Naive thymus-derived CD4-positive, alpha-beta T cell (primary cell): ENCODE measurements at regions not wholly inside any gene's neighbourhood (a gene's known extent, or its start where the extent isn't known, plus 50 kb on each side); places are given as distances from the start of the nearest gene placed in this dataset.

Experiments used
- ATAC-seq: fragments of 150-1000 bp; cut with Tn5 transposase; 2 replicates; pipeline ENCODE4 v1.10.0; 2021; ENCODE audit warnings: mild to moderate bottlenecking, moderate library complexity
- CTCF ChIA-PET: fragments of 350-600 bp; sonication (Branson Sonifier 250); formaldehyde crosslinking; loops from one replicate; lab custom pipeline; 2021; ENCODE audit warnings: antibody characterized with exemption; lab: Charles Lee
- POLR2A ChIA-PET: fragments of 350-600 bp; sonication (Branson Sonifier 250); formaldehyde crosslinking; loops from one replicate; lab custom pipeline; 2021; ENCODE audit warnings: antibody characterized with exemption, inconsistent platforms; lab: Charles Lee
- DNase-seq, 9 donors: peaks; one replicate each; pipeline versions ENCODE4 v3.0.0 to v3.0.0-alpha.2; 2020 to 2022; ENCODE audit warnings: mixed read lengths in 1 of 9
- H3K27ac ChIP-seq: one replicate; pipeline ENCODE4 v1.7.0; 2013; ENCODE audit warnings: mild to moderate bottlenecking, low read depth, low read length, moderate library complexity
- H3K27me3 ChIP-seq, 2 donors: one replicate each; pipeline ENCODE4 v1.7.0; 2013; ENCODE audit warnings: low read length in 2 of 2, mild to moderate bottlenecking in 2 of 2, moderate library complexity in 2 of 2; ENCODE audit not compliant: control insufficient read depth in 2 of 2, insufficient read depth in 2 of 2
- H3K36me3 ChIP-seq, 3 experiments: 1 replicate in 2 of 3; 2 replicates in 1 of 3; pipeline ENCODE4 v1.7.0; 2013; ENCODE audit warnings: low read length in 3 of 3, mild to moderate bottlenecking in 3 of 3, moderate library complexity in 1 of 3; ENCODE audit not compliant: insufficient read depth in 3 of 3, control insufficient read depth in 2 of 3
- H3K4me1 ChIP-seq, 2 donors: one replicate each; pipeline ENCODE4 v1.7.0; 2013; ENCODE audit warnings: low read length in 2 of 2, mild to moderate bottlenecking in 2 of 2, moderate library complexity in 1 of 2; ENCODE audit not compliant: control insufficient read depth in 2 of 2, insufficient read depth in 2 of 2
- H3K4me3 ChIP-seq: 2 replicates; pipeline ENCODE4 v1.7.0; 2013; ENCODE audit warnings: mild to moderate bottlenecking, low read length
- H3K9me3 ChIP-seq, 3 experiments: 1 replicate in 2 of 3; 2 replicates in 1 of 3; pipeline ENCODE4 v1.7.0; 2013; ENCODE audit warnings: low read length in 3 of 3; ENCODE audit not compliant: control insufficient read depth in 2 of 3
- H3K27ac Mint-ChIP-seq, 9 donors: one replicate each; pipeline ENCODE4 v1.8.0; 2020 to 2022; ENCODE audit warnings: mixed read lengths in 9 of 9, mild to moderate bottlenecking in 8 of 9, moderate library complexity in 5 of 9, inconsistent platforms in 2 of 9
- H3K27me3 Mint-ChIP-seq, 5 donors: one replicate each; pipeline ENCODE4 v1.8.0; 2021 to 2022; ENCODE audit warnings: mixed read lengths in 5 of 5, mild to moderate bottlenecking in 1 of 5
- H3K36me3 Mint-ChIP-seq, 5 donors: one replicate each; pipeline ENCODE4 v1.8.0; 2020 to 2022; ENCODE audit warnings: mixed read lengths in 5 of 5, mild to moderate bottlenecking in 3 of 5, inconsistent platforms in 1 of 5
- H3K4me1 Mint-ChIP-seq, 7 donors: one replicate each; pipeline ENCODE4 v1.8.0; 2020 to 2022; ENCODE audit warnings: mixed read lengths in 7 of 7, mild to moderate bottlenecking in 3 of 7, inconsistent platforms in 1 of 7
- H3K4me3 Mint-ChIP-seq, 10 donors: one replicate each; pipeline ENCODE4 v1.8.0; 2020 to 2022; ENCODE audit warnings: mild to moderate bottlenecking in 10 of 10, mixed read lengths in 10 of 10, moderate library complexity in 6 of 10, inconsistent platforms in 2 of 10
- H3K9me3 Mint-ChIP-seq, 11 donors: one replicate each; pipeline ENCODE4 v1.8.0; 2020 to 2022; ENCODE audit warnings: mixed read lengths in 11 of 11, mild to moderate bottlenecking in 4 of 11, inconsistent platforms in 1 of 11, moderate library complexity in 1 of 11
- intact Hi-C, 2 donors: fragments of 100-400 bp; cut with micrococcal nuclease; formaldehyde crosslinking; loops; one replicate each; pipeline ENCODE4 v1.15.1; 2023

DNA sequence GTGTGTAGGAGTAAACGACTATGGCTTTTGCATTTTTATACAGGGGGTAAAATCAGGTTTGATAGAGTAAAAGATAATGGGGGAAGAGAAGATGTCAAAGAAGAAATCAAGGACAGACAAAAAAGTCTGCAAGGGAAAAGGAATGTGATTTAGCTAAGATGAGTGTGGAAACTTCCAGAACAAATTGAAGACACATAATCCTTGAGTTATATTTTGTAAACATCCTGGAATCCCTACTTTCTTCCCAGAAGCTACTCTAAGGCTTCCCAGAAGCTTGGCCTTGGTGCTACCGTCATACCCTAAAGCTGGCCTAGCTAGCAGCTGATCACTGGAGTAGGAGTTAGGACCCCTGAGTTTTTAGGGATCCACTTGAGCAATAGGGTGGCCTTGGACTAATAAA, 82.4 kb downstream of the BLID start:
- DNase-seq, result no peak
- intact Hi-C loops, result no loop called here
- Mint-ChIP-seq H3K36me3 (no peaks in the 10 kb centered on the region), H3K4me1 (no peaks in the 10 kb centered on the region), H3K27me3 (peaks cover 0 to 23% (median 20%) of the 10 kb centered on the region in 5 donors), H3K4me3 (no peak overlapping the region), H3K9me3 (peaks cover 0 to 7% (median 0%) of the 10 kb centered on the region in 11 donors), H3K27ac (no peak overlapping the region)
- Histone ChIP-seq H3K9me3 (no peaks in the 10 kb centered on the region), H3K4me3 (no peak overlapping the region), H3K36me3 (no peaks in the 10 kb centered on the region), H3K4me1 (no peaks in the 10 kb centered on the region), H3K27ac (no peak overlapping the region), H3K27me3 (no peaks in the 10 kb centered on the region)
- ChIA-PET CTCF (no interaction called here), POLR2A (no interaction called here)
- no peak for ATAC-seq

DNA sequence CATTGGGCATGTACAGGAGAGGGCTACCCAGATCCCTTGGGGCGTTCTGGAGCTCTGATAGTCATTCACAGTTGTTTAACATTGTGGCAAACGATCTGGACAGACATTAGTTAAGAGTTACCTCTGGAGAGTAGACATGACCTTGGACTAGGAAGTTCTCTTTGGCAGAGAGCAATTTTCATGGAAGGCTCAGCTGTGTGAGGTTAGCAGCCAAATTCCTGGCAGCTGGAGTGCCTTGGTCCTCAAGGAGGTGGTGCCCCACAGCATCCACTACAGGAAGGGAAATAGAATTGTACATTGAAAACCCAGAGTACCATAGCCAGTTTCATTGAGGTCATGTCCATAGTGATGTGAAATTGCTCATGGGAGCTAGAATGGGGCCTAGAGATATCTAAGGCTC, 82.8 kb downstream of the BLID start:
- CTCF ChIA-PET, result no interaction called here
- Mint-ChIP-seq H3K27me3 (peaks cover 0 to 27% (median 24%) of the 10 kb centered on the region in 5 donors), H3K4me1 (no peaks in the 10 kb centered on the region), H3K36me3 (no peaks in the 10 kb centered on the region), H3K9me3 (peaks cover 0 to 7% (median 0%) of the 10 kb centered on the region in 11 donors), H3K27ac (no peak overlapping the region), H3K4me3 (no peak overlapping the region)
- POLR2A ChIA-PET, result no interaction called here
- H3K27me3 ChIP-seq, result no peaks in the 10 kb centered on the region
- no peak overlapping the region for H3K4me3 ChIP-seq
- DNase-seq, result no peak
- ATAC-seq, result no peak
- no peaks in the 10 kb centered on the region for H3K36me3 ChIP-seq
- H3K9me3 ChIP-seq, result no peaks in the 10 kb centered on the region
- no peak overlapping the region for H3K27ac ChIP-seq
- no peaks in the 10 kb centered on the region for H3K4me1 ChIP-seq
- intact Hi-C loops, result no loop called here

DNA sequence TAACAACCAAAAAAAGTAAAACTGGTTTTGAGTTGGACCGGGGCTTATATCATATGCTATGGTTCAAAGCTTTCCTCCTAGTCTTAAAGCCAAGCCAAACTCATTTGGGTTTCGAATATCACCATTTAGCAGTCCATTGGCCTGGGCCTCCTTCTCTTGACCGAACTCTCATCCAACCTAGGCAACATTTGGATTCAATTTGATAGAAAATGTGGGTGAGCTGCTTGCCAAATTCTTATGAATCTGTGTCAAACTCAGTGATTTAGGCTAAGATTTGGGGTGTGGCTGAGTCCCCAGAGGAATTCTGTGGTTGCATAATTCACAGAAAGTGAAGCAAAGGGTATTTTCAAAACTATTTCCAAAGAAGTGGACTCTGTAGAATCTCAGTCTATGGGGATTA, 83.7 kb downstream of the BLID start:
- ATAC-seq (no peak), DNase-seq (no peak)
- no peaks in the 10 kb centered on the region for H3K4me1 ChIP-seq
- no peaks in the 10 kb centered on the region for H3K36me3 ChIP-seq
- no peaks in the 10 kb centered on the region for H3K9me3 ChIP-seq
- no peak overlapping the region for H3K4me3 ChIP-seq
- Mint-ChIP-seq H3K4me1 (no peaks in the 10 kb centered on the region), H3K27ac (no peak overlapping the region), H3K36me3 (no peaks in the 10 kb centered on the region), H3K4me3 (no peak overlapping the region), H3K27me3 (peaks cover 0 to 35% (median 21%) of the 10 kb centered on the region in 5 donors), H3K9me3 (peaks cover 0 to 7% (median 0%) of the 10 kb centered on the region in 11 donors)
- intact Hi-C loops, result no loop called here
- H3K27me3 ChIP-seq, result no peaks in the 10 kb centered on the region
- ChIA-PET POLR2A (no interaction called here), CTCF (no interaction called here)
- H3K27ac ChIP-seq, result no peak overlapping the region

DNA sequence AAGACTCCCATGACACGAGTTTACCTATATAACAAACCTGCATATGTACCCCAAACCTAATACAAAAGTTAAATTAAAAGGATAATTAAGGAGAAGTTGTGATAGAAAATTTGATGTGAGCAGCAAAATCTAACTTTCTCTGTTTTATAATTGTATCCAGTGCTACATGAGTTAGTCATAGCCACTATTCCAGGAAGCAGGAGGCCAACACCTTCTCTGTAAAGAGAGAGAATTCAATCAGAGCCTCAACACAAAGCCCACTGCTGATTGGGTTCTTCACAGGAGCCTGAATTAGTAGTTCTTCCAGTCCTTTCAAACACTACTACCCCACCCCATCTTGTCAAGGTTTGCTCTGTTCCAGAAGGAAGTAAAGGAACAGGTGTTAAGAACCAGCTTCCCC, 84.2 kb downstream of the BLID start:
- ATAC-seq, result no peak
- Histone ChIP-seq H3K9me3 (no peaks in the 10 kb centered on the region), H3K4me3 (no peak overlapping the region), H3K27me3 (no peaks in the 10 kb centered on the region), H3K36me3 (no peaks in the 10 kb centered on the region), H3K4me1 (no peaks in the 10 kb centered on the region), H3K27ac (no peak overlapping the region)
- ChIA-PET CTCF (no interaction called here), POLR2A (no interaction called here)
- H3K4me1 Mint-ChIP-seq, result no peaks in the 10 kb centered on the region
- H3K4me3 Mint-ChIP-seq, result no peak overlapping the region
- intact Hi-C loops, result no loop called here
- no peaks in the 10 kb centered on the region for H3K36me3 Mint-ChIP-seq
- peaks cover 0 to 36% (median 21%) of the 10 kb centered on the region in 5 donors for H3K27me3 Mint-ChIP-seq
- H3K9me3 Mint-ChIP-seq, result peaks cover 0 to 7% (median 0%) of the 10 kb centered on the region in 11 donors
- DNase-seq, result no peak
- H3K27ac Mint-ChIP-seq, result no peak overlapping the region

DNA sequence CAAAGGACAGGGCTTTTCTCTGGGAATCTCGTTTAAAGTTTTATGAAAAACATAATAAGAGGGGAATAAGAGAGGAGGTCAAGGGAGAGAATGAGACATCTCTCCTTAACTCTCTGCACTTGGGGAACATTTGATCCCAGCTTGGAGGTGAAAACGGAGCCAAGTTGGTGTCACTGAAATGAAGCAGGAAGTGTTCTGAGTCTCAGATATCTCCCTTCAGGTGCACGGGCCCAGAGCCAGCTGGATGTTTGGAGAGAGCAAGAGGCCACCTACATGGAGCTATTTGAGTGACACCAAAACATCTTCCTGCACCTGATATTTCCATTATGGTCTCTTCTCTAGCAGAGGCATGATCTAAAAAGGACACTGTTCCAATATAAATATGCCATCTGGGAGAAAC, 85.7 kb downstream of the BLID start:
- Mint-ChIP-seq H3K9me3 (peaks cover 0 to 7% (median 0%) of the 10 kb centered on the region in 11 donors), H3K27me3 (peaks cover 0 to 33% (median 25%) of the 10 kb centered on the region in 5 donors), H3K4me3 (no peak overlapping the region), H3K27ac (no peak overlapping the region), H3K36me3 (no peaks in the 10 kb centered on the region), H3K4me1 (no peaks in the 10 kb centered on the region)
- Histone ChIP-seq H3K4me1 (no peaks in the 10 kb centered on the region), H3K4me3 (no peak overlapping the region), H3K9me3 (no peaks in the 10 kb centered on the region), H3K27ac (no peak overlapping the region), H3K36me3 (no peaks in the 10 kb centered on the region), H3K27me3 (no peaks in the 10 kb centered on the region)
- POLR2A ChIA-PET, result no interaction called here
- intact Hi-C loops, result no loop called here
- ATAC-seq (no peak), DNase-seq (no peak)
- CTCF ChIA-PET, result interaction anchor here (0.6 kb wide), 1 partner anchor 73 kb away, joined by 3 read pairs; no protein-coding TSS in a partner anchor

DNA sequence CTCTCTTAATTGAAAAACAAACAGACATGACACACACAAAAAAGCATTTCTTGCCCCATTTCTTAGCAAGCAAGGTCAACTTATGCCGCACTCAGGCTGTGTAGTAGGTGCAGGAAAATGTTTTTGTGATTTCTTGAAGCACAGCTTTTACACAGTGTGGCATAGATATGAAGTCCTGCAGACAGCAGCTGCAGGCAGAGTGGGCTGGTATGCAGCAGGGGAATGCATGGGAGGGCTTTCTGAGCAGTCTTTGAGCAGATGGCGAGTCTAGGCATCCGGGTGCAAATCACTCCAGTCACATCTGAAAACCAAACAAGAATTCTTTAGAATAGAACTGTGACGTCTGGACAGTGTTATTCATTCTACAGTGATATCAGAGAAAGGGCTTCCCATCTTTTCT, 87.5 kb downstream of the BLID start:
- peaks cover 0 to 6% (median 0%) of the 10 kb centered on the region in 11 donors for H3K9me3 Mint-ChIP-seq
- POLR2A ChIA-PET, result no interaction called here
- Histone ChIP-seq H3K4me3 (no peak overlapping the region), H3K4me1 (no peaks in the 10 kb centered on the region), H3K36me3 (no peaks in the 10 kb centered on the region), H3K9me3 (no peaks in the 10 kb centered on the region), H3K27ac (no peak overlapping the region), H3K27me3 (no peaks in the 10 kb centered on the region)
- H3K4me1 Mint-ChIP-seq, result no peaks in the 10 kb centered on the region
- no peaks in the 10 kb centered on the region for H3K36me3 Mint-ChIP-seq
- DNase-seq (no peak), ATAC-seq (no peak)
- no peak overlapping the region for H3K4me3 Mint-ChIP-seq
- intact Hi-C loops, result no loop called here
- peaks cover 0 to 35% (median 20%) of the 10 kb centered on the region in 5 donors for H3K27me3 Mint-ChIP-seq
- no peak overlapping the region for H3K27ac Mint-ChIP-seq
- CTCF ChIA-PET, result no interaction called here

DNA sequence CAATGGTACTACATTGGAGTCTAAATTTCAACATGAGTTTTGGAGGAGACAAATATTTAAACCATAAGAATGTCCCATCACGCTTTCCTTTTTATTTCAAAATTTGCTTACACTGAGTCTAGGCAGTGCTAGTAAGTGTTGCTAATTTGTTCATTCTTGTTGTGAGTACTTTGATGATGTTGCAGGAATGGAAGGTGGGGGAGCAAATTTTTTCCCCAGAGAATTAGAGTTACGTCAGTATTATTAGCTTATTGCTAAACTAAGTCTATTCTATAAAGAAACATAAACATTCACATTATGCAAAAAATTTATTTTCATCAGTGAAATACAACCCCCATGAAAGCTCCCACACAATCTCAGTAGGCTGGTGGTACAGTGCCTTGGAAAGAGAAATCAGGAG, 88.0 kb downstream of the BLID start:
- no peaks in the 10 kb centered on the region for H3K36me3 ChIP-seq
- H3K4me3 Mint-ChIP-seq, result no peak overlapping the region
- H3K27me3 Mint-ChIP-seq, result peaks cover 0 to 31% (median 17%) of the 10 kb centered on the region in 5 donors
- CTCF ChIA-PET, result no interaction called here
- H3K9me3 Mint-ChIP-seq, result peaks cover 0 to 6% (median 0%) of the 10 kb centered on the region in 11 donors
- no peaks in the 10 kb centered on the region for H3K9me3 ChIP-seq
- H3K4me1 Mint-ChIP-seq, result no peaks in the 10 kb centered on the region
- intact Hi-C loops, result no loop called here
- H3K27me3 ChIP-seq, result no peaks in the 10 kb centered on the region
- H3K4me3 ChIP-seq, result no peak overlapping the region
- POLR2A ChIA-PET, result no interaction called here
- no peak overlapping the region for H3K27ac Mint-ChIP-seq
- no peaks in the 10 kb centered on the region for H3K36me3 Mint-ChIP-seq
- no peak for ATAC-seq
- DNase-seq, result no peak
- no peaks in the 10 kb centered on the region for H3K4me1 ChIP-seq
- no peak overlapping the region for H3K27ac ChIP-seq
